ENCODE measurements at regions not wholly inside any gene's neighbourhood (a gene's known extent, or its start where the extent isn't known, plus 50 kb on each side); places are given as distances from the start of the nearest gene placed in this dataset.

DNA sequence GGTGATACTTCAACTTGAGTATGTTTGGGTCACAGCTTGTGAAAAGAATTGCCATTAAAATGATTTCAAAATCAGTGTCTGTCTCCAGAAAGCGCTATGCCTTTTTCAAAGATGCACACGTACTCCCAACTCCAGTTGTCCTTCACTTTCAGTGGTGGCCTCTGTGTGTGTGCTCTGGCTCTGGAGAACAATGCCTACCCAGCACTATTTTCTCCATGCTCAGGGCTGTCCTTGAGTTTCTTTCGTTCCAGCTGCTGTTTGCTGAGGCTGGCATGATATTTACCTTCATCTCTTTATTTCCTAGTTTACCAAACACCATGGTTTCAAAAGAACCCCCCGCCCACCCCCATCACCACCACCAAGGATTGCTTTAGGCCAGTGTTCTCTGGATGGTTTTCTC lies 136.8 kb downstream of the QRSL1 start:
- TF ChIP-seq EP300 (conservative IDR thresholded peaks at IDR 0.05; ENCODE audit: poor library complexity, severe bottlenecking) (no peak), EZH2 (IDR thresholded peaks at IDR 0.05; ENCODE audit: borderline replicate concordance, insufficient read depth, low read length, poor library complexity, severe bottlenecking) (no peak), TAF1 (IDR thresholded peaks at IDR 0.05; ENCODE audit: low read depth) (no peak), POLR2AphosphoS5 (IDR thresholded peaks at IDR 0.05) (no peak), MXI1 (conservative IDR thresholded peaks at IDR 0.05; ENCODE audit: poor library complexity, severe bottlenecking) (no peak)
- TF ChIP-seq, protein P1, sequence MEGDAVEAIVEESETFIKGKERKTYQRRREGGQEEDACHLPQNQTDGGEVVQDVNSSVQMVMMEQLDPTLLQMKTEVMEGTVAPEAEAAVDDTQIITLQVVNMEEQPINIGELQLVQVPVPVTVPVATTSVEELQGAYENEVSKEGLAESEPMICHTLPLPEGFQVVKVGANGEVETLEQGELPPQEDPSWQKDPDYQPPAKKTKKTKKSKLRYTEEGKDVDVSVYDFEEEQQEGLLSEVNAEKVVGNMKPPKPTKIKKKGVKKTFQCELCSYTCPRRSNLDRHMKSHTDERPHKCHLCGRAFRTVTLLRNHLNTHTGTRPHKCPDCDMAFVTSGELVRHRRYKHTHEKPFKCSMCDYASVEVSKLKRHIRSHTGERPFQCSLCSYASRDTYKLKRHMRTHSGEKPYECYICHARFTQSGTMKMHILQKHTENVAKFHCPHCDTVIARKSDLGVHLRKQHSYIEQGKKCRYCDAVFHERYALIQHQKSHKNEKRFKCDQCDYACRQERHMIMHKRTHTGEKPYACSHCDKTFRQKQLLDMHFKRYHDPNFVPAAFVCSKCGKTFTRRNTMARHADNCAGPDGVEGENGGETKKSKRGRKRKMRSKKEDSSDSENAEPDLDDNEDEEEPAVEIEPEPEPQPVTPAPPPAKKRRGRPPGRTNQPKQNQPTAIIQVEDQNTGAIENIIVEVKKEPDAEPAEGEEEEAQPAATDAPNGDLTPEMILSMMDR (IDR thresholded peaks at IDR 0.05; ENCODE audit: poor library complexity, severe bottlenecking), result no peak

Measured in neural cell (in vitro differentiated cells).